Panc1 (cell line): ENCODE measurements at regions not wholly inside any gene's neighbourhood (a gene's known extent, or its start where the extent isn't known, plus 50 kb on each side); places are given as distances from the start of the nearest gene placed in this dataset.

ENCODE experiments used
- REST ChIP-seq, 2 experiments: IDR thresholded peaks; 2 replicates each; pipeline ENCODE4 v1.6.1; 2011 to 2012; ENCODE audit warnings: low read depth in 2 of 2, control low read depth in 1 of 2, low read length in 1 of 2, mild to moderate bottlenecking in 1 of 2, moderate library complexity in 1 of 2; ENCODE audit not compliant: insufficient read depth in 1 of 2
- SIN3A ChIP-seq: IDR thresholded peaks from 2 replicates; pipeline ENCODE4 v1.6.1; 2012; ENCODE audit warnings: low read depth, mild to moderate bottlenecking, low read length, moderate library complexity, borderline replicate concordance; ENCODE audit not compliant: insufficient read depth
- TF ChIP-seq, protein P1 (sequence below): fragments of 450-650 bp; IDR thresholded peaks from 2 replicates; pipeline ENCODE4 v1.5.1; 2017; ENCODE audit warnings: mild to moderate bottlenecking

DNA sequence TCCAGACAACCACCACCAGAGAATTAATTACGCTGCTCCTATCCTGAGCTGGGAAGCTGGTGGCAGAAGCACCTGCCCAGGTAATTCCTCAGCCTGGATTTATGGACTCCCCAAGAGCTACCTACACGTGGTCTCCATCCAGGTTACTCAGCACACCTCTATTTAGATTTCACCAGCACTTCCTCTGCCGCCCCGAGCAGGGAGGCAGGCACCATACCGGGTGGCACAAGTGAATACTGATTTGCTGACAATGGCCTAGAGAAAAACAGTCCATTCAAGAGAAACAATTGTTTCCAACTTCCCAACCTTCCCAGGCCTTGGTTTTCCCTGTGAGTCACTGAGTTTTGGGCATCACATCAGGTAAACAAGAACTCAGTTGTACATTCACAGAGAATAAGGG, 134.3 kb downstream of the MATN1 start:
- TF ChIP-seq, protein P1, sequence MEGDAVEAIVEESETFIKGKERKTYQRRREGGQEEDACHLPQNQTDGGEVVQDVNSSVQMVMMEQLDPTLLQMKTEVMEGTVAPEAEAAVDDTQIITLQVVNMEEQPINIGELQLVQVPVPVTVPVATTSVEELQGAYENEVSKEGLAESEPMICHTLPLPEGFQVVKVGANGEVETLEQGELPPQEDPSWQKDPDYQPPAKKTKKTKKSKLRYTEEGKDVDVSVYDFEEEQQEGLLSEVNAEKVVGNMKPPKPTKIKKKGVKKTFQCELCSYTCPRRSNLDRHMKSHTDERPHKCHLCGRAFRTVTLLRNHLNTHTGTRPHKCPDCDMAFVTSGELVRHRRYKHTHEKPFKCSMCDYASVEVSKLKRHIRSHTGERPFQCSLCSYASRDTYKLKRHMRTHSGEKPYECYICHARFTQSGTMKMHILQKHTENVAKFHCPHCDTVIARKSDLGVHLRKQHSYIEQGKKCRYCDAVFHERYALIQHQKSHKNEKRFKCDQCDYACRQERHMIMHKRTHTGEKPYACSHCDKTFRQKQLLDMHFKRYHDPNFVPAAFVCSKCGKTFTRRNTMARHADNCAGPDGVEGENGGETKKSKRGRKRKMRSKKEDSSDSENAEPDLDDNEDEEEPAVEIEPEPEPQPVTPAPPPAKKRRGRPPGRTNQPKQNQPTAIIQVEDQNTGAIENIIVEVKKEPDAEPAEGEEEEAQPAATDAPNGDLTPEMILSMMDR, result no peak
- TF ChIP-seq REST (IDR thresholded peaks at IDR 0.05; ENCODE audit: insufficient read depth in 1 of 2, low read depth in 2 of 2, low read length in 1 of 2) (no peak), SIN3A (no peak)
